SKM-1 treated with dmso at 0.1 percent for 144 hours (cell line): ENCODE measurements at regions not wholly inside any gene's neighbourhood (a gene's known extent, or its start where the extent isn't known, plus 50 kb on each side); places are given as distances from the start of the nearest gene placed in this dataset.
"Not testable (repeated sequence)": the region's sequence is repeated elsewhere in the genome, so short reads cannot be mapped to it uniquely, and the experiment has no call there.

Experiments
- DNase-seq: peaks from one replicate; lab custom pipeline; 2025; ENCODE audit not compliant: unreplicated experiment; lab: John Stamatoyannopoulos, UW

DNA sequence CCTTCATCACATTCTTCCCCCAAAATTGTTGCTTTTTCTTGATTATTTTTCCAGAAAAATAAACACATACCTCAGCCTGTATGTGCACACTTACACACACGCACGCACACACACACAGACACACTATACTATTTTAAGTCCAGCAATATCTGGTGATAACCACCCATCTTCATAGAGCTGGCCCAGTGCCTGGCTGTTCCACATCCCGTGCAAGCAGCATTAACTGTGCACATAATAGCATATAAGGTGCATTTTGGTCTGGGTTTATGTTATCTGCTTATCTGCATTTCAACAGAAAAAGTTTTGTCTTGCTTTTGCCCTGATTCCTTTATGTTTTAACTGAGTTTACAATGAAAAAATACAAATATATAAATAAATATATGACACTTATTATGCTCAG is 143.1 kb upstream of the KLF6 start:
- DNase-seq: no peak

DNA sequence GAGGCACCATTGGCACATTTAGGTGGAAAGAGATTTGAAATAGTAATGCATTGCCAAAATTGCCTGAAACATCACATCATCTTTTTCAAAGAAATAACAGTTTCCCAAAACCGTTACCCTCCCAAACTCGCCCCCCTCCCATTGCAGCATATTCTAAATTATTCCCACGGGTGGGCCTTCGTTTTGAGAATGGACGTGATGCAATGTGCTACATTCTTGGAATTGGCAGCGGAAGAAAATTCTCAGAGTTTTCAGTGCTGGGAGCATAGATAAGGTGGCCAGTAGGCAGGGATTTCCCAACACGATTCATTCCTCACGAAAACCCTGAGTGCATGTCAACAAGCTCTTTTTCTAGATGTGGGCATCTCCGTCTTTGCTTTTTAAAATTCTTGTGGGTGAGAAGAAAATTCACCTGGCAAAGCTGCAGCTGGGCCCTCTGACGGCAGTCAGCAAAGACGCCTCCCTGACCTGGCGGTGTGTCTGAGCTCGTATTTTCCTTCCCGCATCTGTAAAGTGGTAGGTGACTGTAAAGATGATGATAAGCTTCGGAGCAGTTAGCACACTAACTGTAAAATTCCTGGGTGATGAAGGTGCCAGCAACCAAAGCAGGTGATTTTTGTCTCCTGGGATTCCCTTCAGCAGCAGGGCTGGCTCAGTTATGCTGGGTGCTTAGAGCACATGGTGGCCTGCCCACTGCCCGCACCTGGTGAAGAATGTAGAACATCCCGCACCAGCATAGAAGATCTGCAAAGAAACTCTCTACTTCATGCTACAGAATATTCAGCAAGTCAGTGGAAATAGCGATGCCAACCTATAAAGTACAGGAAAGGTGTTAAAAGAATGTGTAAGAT is 141.9 kb upstream of the KLF6 start:
- no peak for DNase-seq

DNA sequence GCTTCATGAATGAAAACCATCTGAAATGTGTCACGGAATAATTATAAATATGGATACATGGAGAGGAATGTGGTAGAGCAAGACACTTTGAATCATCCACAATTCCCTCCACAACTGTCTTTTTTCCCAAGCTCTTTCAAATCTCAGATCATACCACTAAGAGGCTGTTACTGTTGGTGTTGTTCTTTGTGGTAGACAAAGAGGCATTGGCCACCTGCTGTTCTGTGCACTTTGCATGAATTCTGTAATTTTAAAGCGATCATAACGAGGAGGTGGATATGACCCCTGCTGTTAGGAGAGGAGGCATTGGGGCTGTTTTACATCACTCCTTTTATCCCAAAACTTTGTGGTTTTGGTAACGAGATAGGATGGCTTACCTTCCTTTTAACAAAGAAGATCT is 141.2 kb upstream of the KLF6 start:
- DNase-seq: no peak

DNA sequence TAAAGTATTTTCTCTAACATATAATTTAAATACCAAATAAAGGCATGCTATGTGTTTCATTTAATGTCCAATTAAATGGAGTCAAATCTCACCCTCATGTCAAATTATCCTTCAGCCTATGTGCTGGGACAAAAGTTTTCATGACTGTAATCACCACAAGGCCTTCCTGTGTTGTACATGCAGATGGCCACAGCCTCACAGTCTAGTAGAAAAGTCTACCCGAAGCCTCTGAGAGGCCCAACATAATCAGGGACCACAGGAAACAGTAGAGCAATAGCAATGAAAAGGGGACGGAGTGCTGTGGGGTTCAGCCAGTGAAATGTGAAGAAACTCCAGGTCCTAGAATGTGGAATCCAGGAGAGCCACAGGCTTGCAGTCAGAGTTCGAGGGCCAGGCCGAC is 140.2 kb upstream of the KLF6 start:
- no peak for DNase-seq

DNA sequence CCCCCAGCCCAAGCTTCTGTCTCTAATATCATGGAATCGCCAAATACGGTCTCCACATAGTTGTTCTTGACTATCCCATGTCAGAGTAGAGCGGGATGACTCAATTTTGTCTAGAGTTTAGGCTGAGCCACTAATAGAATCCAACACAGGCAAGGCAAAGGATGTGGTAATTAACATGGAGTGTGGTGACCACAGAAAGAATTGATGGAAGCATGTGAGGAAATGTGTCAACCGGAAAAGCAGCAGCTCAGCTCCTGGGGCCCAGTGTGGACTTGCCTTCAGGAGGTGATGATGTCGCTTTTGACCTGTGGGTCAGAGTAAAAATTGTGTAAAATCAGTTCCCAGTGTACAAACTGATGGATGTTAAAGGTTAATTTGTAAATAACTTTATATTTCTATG is 139.3 kb upstream of the KLF6 start:
- DNase-seq: no peak

DNA sequence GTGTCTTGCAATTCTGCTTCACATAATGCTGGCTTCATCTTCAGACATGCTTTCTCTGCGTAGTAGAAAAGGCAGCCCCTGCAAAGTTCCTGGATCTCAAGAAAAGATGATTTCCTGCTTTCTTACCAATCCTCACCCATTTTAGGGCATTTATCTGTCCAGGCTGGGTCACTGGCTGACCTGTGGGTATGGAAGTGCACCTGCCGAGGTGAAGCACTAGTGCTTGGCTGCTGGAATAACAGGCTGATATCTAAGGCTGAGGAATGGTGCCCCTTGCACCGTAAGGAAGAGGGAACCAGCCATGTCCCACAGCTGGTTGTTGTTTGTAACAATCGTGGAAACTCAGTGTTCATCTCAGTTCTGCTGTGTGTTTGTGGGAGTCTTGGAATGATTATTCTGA is 138.0 kb upstream of the KLF6 start:
- no peak for DNase-seq

DNA sequence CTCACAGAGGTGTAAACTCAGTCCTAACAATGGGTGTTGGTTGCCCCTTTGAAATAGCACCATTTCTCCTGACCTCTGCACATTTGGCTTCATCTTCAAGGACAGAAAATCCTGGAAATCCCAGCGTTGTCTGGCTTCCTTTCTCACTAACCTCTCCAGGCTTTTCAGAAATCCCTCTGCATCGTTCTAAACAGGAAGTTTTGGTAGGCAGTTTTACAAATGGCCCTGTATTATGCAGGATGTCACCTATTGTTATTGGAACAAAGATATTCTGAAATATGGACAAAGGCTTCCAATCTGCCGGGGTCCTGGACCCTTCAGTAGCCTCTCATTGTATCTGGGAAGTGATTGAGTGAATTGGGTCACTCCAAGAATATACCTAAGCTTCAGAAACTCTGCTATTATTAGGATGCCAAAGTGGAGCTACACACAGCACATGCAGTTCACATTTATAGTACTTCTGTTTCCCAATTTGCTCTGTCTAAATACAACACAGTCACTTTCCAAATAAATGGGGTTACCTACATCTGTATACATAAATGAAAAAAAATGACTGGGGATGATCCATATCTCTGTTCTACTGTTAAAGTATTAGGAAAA is 134.8 kb upstream of the KLF6 start:
- no peak for DNase-seq

DNA sequence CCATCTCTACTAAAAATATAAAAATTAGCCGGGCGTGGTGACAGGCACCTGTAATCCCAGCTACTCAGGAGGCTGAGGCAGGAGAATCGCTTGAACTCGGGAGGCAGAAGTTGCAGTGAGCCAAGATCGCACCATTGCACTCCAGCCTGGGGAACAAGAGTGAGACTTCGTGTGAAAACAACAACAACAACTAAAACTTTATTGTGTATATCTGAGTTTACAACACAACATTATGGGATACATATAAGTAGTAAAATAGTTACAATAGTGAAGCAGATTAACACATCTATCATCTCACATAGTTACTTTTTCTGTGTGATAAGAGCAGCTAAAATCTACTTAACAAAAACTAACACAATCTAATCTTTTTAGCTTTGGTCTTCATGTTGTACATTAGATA is 132.4 kb upstream of the KLF6 start:
- DNase-seq: not testable (repeated sequence)

DNA sequence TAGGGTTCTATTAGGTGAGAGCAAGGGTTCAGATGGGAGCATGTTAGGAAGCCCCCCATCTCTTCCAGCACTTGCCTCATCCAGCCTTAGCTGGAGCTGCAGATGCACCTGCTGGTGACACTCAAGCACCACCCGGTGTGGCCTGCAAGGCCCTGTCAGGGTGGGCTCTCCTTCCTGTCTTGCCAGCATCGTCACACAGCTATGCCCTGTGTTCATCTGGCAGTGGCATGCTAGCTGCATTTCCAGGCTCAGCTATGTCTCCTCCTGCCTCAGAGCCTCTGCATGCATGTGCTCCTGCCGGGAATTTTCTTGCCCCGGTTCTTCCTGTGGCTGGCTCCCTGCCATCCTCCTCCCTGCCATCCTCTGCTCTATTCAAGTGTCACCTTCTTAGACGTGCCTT is 129.7 kb upstream of the KLF6 start:
- DNase-seq: no peak

DNA sequence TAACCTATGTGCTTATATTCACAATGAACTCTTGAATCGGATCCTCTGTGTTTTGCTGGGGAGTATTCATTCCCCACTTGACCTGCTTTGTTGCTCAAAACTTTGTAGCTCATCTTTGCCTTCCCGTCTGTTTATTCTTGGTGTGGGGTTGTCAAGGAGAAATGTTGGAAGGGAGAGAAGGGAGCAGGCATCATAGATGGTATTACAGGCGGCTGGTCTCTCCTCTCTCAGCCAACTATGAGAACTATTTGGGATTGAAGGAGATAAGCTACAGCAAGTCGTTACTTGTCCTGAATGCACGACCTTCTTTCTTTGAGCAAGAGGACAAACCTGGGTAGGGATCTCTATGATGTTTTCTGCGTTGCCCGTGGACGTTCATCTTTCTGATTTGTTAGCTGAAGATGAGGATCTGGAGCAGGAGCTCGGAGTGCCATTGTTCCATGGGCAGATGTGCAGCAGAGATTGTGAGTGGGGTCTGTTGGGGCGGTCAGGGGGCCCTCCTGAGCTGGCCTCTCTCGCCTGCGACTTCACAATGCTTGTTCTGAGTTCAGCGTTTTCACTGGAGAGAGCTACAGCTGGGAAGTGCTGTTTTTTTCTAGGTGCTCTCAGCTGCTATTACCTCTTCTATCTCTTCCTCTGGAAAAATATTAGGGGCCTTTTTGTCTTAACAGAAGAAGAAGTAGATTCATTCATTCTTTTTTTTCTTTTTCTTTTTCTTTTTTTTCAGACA is 126.9 kb upstream of the KLF6 start:
- DNase-seq: no peak

DNA sequence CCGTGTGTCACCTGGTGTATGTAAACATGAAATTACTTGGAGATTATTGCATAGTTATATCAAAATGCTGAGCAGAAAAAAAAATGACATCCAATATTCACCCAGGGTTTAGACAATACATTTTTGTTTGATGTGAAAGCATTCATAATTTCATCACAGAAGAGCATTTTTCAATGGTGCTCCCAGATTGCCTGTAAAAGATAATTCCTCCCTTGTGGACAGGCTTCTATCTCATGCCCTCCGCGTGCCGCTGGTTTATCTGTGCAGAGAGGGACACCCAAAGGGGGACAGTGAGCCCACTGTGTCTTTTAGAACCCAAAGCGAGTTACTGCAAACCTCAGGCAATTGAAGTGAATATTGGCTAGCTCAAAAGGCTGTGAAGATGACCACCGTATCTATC is 126.2 kb upstream of the KLF6 start:
- no peak for DNase-seq

DNA sequence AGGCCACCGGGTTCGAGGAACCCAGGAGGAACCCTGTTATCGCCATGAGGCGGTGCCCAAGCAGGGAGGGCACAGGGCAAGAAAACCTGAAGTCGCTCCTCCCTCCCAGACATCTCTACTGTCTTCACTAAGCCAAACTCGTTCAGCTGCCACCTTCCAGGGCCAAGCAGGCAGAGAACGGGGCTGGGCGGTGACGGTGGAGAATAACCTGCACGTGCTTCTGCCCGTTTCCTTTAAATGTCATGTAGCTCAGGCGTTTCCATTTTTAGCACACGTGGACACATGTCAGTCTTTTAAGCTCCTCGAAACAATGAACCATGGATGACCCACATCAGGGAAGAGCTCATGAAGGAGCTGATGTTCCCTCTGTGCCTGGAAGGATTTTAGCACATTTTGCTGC is 124.3 kb upstream of the KLF6 start:
- no peak for DNase-seq

DNA sequence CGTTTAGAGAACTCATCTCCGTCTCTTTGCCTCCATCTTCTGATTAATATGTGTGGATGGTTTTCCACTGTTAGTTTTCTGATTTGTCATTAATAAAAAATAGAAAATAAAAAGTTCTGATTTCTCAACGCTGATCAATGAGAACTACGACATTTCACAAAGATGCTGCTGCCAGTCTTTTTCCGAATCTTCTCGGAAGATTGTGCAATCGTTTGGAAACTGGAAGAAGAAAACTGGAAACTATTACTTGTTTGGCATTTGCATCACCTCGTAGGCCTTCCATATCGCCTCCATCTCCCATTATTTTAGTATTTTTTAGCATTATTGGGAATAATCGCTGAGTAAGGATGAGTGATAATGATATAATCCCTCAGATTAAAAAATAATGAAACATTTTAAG is 123.2 kb upstream of the KLF6 start:
- no peak for DNase-seq

DNA sequence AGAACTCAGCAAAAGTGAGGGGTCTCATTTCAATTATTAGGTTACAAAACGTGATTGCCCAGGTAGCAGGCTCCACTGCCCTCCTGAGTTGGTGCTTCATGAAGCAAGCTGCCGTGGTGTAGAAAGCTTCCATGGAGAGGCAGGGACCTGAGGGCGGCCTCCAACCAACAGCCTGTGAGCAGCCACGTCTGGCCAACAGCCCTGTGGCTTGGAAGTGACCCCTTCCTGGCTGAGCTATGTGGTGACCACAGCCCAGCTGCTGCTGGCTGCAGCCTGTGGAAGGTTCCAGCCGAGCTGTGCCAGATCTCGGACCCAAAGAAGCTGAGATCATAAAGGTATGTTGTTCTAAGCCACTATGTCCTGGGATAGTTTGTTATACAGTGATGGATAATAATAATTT is 122.5 kb upstream of the KLF6 start:
- DNase-seq: no peak

DNA sequence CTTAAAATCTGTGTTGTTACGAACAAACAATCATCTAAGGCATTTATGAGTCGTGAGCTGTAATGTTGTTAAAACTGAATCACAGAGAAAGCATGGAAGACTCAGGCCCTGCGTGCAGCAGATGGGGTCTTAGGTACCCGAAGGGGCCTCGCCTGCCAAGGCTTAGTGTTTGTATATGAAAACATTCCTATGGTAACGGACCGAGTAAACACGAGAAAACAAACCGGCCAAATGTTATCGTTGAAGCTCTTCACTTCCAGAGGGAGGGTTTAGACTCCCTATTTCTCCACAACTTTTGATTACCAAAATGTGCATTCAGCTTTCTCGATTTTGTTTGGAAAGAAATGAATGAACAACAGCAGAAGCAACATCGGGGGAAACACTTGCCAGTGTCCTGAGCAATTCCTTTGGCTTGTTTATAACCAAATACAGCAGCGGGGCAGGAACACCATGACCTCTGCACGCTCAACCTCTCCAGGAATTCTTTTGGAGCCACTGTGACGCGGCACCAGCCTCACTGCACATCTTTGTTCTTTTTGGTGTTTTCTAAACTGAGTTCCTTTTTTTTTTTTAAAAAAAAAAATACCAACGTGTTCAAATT is 121.6 kb upstream of the KLF6 start:
- DNase-seq: no peak

DNA sequence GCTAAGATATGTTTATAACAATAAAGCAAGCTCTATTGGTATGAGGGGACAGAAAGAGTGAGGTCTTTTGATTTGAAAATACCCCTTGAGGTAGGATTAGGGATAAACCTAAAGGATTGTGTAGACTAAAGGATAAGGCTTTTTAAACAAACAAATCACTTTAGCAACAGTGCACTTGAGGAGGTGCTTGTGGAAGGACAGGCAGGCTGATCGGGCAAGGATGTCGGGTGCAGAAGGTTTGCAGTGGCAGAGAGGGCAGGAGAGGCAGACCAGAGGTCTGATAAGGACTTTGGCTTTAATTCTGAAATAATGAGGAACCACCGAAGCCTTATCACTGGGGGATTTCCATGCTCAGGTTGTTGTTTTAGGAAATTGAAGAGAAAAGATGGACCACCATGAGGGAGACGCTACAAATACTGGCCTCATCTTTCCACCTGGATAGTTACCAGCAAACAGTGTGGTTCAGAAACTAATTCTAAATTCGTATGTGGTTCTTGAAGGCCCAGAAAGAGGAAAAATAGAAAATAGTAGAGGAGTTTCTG is 119.5 kb upstream of the KLF6 start:
- DNase-seq: no peak

DNA sequence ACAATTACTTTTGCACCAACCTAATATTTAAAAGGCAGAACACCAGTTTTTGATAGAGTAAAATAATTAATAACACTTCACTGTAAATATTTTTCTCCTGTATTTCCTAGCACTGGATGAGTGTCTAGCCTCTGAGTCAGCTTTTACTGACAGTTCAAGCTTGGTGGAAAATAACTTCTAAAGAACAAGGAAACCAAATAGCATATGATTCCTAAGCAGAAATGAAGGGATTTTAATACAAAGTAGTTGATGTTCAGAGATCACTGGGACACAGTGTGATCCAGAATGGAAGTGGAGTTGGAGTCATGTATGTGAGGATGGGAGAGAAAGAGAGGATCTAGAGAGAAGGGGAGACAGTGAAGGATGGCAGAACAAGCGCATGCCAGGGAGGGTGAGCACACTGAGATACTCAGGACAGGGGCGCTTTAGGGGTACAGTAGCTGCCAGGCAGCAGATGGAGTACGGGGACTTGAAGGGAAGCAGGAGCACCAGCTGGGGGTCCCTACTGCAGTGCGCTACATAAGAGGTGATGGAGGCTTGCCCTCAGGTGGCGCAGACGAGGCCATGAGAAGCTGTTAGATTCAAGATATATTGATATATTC is 117.9 kb upstream of the KLF6 start:
- DNase-seq: no peak

DNA sequence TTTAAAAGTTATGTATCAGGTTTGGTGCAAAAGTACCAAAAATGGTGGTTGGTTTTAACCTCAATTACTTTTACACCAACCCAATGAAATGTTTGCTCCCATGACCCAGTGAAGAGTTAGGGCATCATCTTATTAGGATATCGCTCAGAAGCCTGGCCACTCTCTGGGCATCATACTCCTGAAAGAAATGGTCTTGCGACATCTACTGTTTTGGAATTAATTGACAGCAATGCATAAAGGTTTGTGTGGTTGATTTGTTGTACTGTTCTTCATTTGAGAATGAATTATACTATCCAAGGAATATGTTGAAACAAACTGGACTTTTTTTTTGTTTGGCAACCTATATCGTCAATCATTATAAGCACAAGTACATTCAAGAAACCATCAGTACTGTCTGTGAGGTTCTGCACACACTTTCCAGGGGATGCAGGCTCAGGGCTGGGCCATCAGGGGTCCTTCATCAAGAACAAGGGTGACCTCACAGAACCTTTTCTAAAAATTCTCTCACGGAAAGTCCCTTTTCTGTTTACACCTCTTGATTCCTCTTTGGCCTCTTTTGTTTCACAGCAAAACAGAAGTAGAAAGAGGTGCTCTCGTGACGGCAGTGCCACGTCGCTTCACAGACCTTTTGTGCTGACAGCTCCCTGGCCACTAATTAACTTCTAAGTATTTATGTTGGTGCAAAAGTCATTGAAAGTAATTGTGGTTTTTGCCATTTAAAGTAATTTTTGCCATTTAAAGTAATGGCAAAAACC is 117.2 kb upstream of the KLF6 start:
- DNase-seq: no peak

DNA sequence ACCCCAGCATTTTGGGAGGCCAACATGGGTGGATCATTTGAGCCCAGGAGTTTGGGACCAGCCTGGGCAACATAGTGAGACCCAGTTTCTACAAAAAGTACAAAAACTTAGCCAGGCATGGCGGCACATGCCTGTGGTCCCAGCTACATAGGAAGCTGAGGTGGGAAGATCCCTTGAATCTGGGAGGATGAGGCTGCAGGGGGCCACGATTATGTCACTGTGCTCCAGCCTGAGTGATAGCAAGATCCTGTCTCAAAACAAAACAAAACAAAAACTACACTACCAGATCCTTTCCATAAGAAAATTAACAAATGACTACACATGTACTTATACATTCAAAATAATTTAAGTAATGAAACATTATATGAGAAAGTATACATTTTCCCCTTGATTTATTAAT is 116.4 kb upstream of the KLF6 start:
- DNase-seq: no peak

DNA sequence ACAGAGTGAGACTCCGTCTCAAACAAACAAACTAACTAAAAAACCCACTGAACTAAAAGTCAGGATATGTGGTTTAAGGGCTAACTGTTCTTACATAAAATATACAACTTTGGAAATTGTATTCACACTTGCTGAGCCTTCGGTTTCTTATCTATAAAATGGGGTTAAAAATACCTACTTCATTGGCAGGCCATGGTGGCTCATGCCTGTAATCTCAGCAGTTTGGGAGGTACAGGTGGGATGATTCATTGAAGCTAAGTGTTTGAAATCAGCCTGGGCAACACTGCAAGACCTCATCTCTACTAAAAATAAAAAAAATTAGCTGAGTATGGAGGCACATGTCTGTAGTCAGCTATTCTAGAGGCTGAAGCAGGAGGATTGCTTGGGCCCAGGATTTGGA is 115.4 kb upstream of the KLF6 start:
- DNase-seq: no peak
